HG03066 (cell line): ENCODE measurements at regions not wholly inside any gene's neighbourhood (a gene's known extent, or its start where the extent isn't known, plus 50 kb on each side); places are given as distances from the start of the nearest gene placed in this dataset.

Experiments
- ATAC-seq: cut with Tn5 transposase; IDR thresholded peaks from one replicate; pipeline ENCODE4 v1.9.1; 2021; ENCODE audit warnings: low read depth; ENCODE audit not compliant: unreplicated experiment

GRCh38 chr9:109910671-109911518, 130.9 kb downstream of the PALM2AKAP2 start:
- no peak for ATAC-seq

- ATAC-seq = no peak
These were observed 132.1 kb downstream of the PALM2AKAP2 start for GRCh38 chr9:109912082-109912582.

- no peak for ATAC-seq
These were observed 132.9 kb downstream of the PALM2AKAP2 start for GRCh38 chr9:109912726-109913460.

- ATAC-seq = no peak
These were observed 133.4 kb downstream of the PALM2AKAP2 start for GRCh38 chr9:109913461-109913810.

GRCh38 chr9:109914280-109915027, 134.5 kb downstream of the PALM2AKAP2 start:
- peak; percentile 51 for ATAC-seq

GRCh38 chr9:109916316-109916715, 136.3 kb downstream of the PALM2AKAP2 start:
- ATAC-seq = no peak

GRCh38 chr9:109918339-109919163, 138.6 kb downstream of the PALM2AKAP2 start:
- peak; percentile 63 for ATAC-seq

- no peak for ATAC-seq
These were observed 139.9 kb downstream of the PALM2AKAP2 start for GRCh38 chr9:109919736-109920408.

- no peak for ATAC-seq
These were observed 142.8 kb downstream of the PALM2AKAP2 start for GRCh38 chr9:109922617-109923470.

- no peak for ATAC-seq
These were observed 143.4 kb downstream of the PALM2AKAP2 start for GRCh38 chr9:109923471-109923760.

GRCh38 chr9:109923806-109924205, 143.8 kb downstream of the PALM2AKAP2 start:
- no peak for ATAC-seq

GRCh38 chr9:109925799-109926198, 145.8 kb downstream of the PALM2AKAP2 start:
- no peak for ATAC-seq

- no peak for ATAC-seq
These were observed 146.4 kb downstream of the PALM2AKAP2 start for GRCh38 chr9:109926421-109926869.

GRCh38 chr9:109931623-109932022, 151.6 kb downstream of the PALM2AKAP2 start:
- no peak for ATAC-seq

GRCh38 chr9:109934136-109934856, 154.3 kb downstream of the PALM2AKAP2 start:
- no peak for ATAC-seq

GRCh38 chr9:109934857-109935215, 154.8 kb downstream of the PALM2AKAP2 start:
- ATAC-seq = no peak

- no peak for ATAC-seq
These were observed 155.5 kb downstream of the PALM2AKAP2 start for GRCh38 chr9:109935406-109936087.
